ENCODE measurements at regions not wholly inside any gene's neighbourhood (a gene's known extent, or its start where the extent isn't known, plus 50 kb on each side); places are given as distances from the start of the nearest gene placed in this dataset.

GRCh38 chr9:129276486-129277230 lies 98.6 kb upstream of the IER5L start:
- TF ChIP-seq POLR2A (IDR thresholded peaks at IDR 0.05), result no peak
- no peak for TF ChIP-seq POLR2AphosphoS5 (IDR thresholded peaks at IDR 0.05)
